Osteocyte (in vitro differentiated cells): ENCODE measurements at regions not wholly inside any gene's neighbourhood (a gene's known extent, or its start where the extent isn't known, plus 50 kb on each side); places are given as distances from the start of the nearest gene placed in this dataset.

Experiments
- DNase-seq: peaks from one replicate; pipeline ENCODE4 v3.0.0; 2021; ENCODE audit warnings: mixed read lengths; ENCODE audit not compliant: unreplicated experiment; ENCODE audit errors: extremely low spot score
- H3K27ac Mint-ChIP-seq: one replicate; pipeline ENCODE4 v1.8.0; 2021; ENCODE audit warnings: mild to moderate bottlenecking, mixed read lengths; ENCODE audit not compliant: unreplicated experiment
- H3K27me3 Mint-ChIP-seq: one replicate; pipeline ENCODE4 v1.8.0; 2021; ENCODE audit warnings: mixed read lengths; ENCODE audit not compliant: unreplicated experiment
- H3K36me3 Mint-ChIP-seq: one replicate; pipeline ENCODE4 v1.8.0; 2021; ENCODE audit warnings: mixed read lengths; ENCODE audit not compliant: unreplicated experiment
- H3K4me1 Mint-ChIP-seq: one replicate; pipeline ENCODE4 v1.8.0; 2021; ENCODE audit warnings: mixed read lengths; ENCODE audit not compliant: unreplicated experiment
- H3K4me3 Mint-ChIP-seq: one replicate; pipeline ENCODE4 v1.8.0; 2021; ENCODE audit warnings: mild to moderate bottlenecking, moderate library complexity, mixed read lengths; ENCODE audit not compliant: unreplicated experiment
- H3K9me3 Mint-ChIP-seq: one replicate; pipeline ENCODE4 v1.8.0; 2021; ENCODE audit warnings: mixed read lengths; ENCODE audit not compliant: unreplicated experiment
- CTCF ChIP-seq: fragments of 200-600 bp; sonication (generic); IDR thresholded peaks from 2 replicates; pipeline ENCODE4 v1.5.0; 2021; ENCODE audit warnings: antibody characterized with exemption, mild to moderate bottlenecking, moderate library complexity

- Mint-ChIP-seq H3K4me3 (no peak overlapping the region), H3K36me3 (no peaks in the 10 kb centered on the region), H3K9me3 (no peaks in the 10 kb centered on the region), H3K27ac (no peak overlapping the region), H3K4me1 (no peaks in the 10 kb centered on the region), H3K27me3 (no peaks in the 10 kb centered on the region)
- TF ChIP-seq CTCF = no peak
- DNase-seq = no peak
Measured at GRCh38 chr13:68851026-68851425, 1256.6 kb upstream of the ATXN8OS start.

- DNase-seq = no peak
- Mint-ChIP-seq H3K9me3 (peaks cover 3% of the 10 kb centered on the region), H3K4me3 (no peak overlapping the region), H3K27me3 (no peaks in the 10 kb centered on the region), H3K27ac (no peak overlapping the region), H3K36me3 (no peaks in the 10 kb centered on the region), H3K4me1 (no peaks in the 10 kb centered on the region)
- no peak for TF ChIP-seq CTCF
Measured at GRCh38 chr13:68850160-68850559, 1257.5 kb upstream of the ATXN8OS start.

- TF ChIP-seq CTCF = no peak
- H3K9me3 Mint-ChIP-seq = peaks cover 9% of the 10 kb centered on the region
- H3K36me3 Mint-ChIP-seq = no peaks in the 10 kb centered on the region
- no peak for DNase-seq
- peaks cover 1% of the 10 kb centered on the region for H3K27me3 Mint-ChIP-seq
- H3K4me3 Mint-ChIP-seq = no peak overlapping the region
- no peaks in the 10 kb centered on the region for H3K4me1 Mint-ChIP-seq
- no peak overlapping the region for H3K27ac Mint-ChIP-seq
Measured at GRCh38 chr13:68846663-68847062, 1261.0 kb upstream of the ATXN8OS start.

GRCh38 chr13:68834375-68834774 lies 1273.3 kb upstream of the ATXN8OS start:
- Mint-ChIP-seq H3K27me3 (peaks cover 8% of the 10 kb centered on the region), H3K27ac (no peak overlapping the region), H3K36me3 (no peaks in the 10 kb centered on the region), H3K4me1 (no peaks in the 10 kb centered on the region), H3K4me3 (no peak overlapping the region), H3K9me3 (no peaks in the 10 kb centered on the region)
- no peak for DNase-seq
- TF ChIP-seq CTCF = no peak

GRCh38 chr13:68816715-68817114 lies 1290.9 kb upstream of the ATXN8OS start:
- TF ChIP-seq CTCF = no peak
- no peaks in the 10 kb centered on the region for H3K9me3 Mint-ChIP-seq
- no peak overlapping the region for H3K4me3 Mint-ChIP-seq
- H3K27me3 Mint-ChIP-seq = peaks cover 11% of the 10 kb centered on the region
- no peak for DNase-seq
- H3K36me3 Mint-ChIP-seq = no peaks in the 10 kb centered on the region
- H3K4me1 Mint-ChIP-seq = no peaks in the 10 kb centered on the region
- H3K27ac Mint-ChIP-seq = no peak overlapping the region
